ENCODE measurements at regions not wholly inside any gene's neighbourhood (a gene's known extent, or its start where the extent isn't known, plus 50 kb on each side); places are given as distances from the start of the nearest gene placed in this dataset.

DNA sequence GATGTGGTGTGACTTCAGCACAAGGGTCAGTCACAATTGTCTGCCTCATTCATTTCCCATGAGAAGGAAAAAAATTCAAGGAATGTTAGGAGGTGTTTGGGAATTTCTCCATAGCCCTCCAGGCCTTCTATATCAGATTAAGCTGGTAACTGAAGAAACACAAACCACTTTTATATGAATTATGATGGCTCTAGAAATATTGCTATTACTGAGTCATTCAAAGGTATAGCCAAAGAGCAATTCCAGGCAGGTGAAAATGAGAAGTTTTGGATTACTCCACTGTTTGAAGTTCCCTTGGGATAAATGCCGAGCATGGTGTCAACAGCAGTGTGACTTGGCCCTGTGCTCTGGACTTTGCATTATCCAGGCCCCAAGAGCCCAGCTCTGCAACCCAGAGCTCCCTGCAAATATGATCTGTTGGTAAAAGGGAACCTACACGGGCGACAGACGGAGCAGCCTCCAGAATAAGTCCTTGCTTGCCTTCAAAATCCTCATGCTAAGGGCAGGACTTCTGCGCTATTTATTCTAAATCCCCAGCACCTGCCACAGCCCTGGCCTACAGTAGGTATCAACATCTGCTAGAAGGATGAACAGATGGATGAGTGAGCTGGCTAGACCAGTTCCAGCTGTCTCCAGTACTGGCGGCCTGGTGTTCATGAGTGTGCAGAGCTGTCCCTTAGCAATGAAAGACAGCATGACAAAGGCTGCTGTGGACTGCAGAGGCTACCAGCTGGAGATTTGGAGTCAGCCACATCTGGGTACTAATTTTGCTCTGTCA, 67.5 kb upstream of the ZBED5 start:
- no peak for DNase-seq (ENCODE audit: low spot score)

- DNase-seq (ENCODE audit: low spot score), result no peak
Observed at GRCh38 chr11:10923882-10924281, 66.0 kb upstream of the ZBED5 start.

- DNase-seq (ENCODE audit: low spot score), result no peak
Observed at GRCh38 chr11:10922892-10923291, 65.0 kb upstream of the ZBED5 start.

DNA sequence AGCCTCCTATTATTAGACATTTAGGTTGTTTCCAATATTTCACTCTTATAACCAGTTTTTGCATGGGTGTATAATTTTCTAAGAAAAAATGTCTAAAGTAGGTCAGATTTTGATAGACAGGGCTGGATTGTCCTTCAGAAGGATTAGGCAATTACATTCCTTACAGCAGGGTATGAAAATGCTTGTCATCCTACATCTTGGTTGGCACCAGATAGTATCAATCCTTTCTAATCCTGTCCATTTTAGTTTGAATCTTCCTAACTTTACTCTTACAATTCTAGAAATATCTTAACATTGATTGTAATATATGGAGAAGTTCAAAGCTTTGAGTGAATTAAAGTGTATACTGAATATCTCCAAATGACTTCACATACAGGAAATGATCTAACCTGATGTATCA, 63.0 kb upstream of the ZBED5 start:
- no peak for DNase-seq (ENCODE audit: low spot score)

DNA sequence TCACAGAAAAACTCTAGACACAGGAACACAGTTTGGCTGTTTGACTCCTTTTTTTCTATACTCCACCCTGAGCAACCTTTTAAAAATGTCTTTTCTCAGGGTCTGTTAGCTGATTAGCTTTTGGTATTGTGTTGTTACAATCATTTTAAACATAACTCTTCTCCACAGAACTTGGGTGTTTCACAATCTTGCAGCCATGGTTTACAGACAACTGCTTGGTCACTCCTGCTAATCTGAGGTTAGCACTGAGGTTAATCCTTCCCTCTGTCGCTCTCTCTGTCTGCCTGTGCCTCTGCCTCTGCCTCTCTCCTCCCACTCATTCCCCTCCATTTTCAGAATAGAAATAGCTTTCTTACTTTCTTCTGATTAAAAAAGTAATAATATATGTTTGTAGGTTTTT, 62.4 kb upstream of the ZBED5 start:
- DNase-seq (ENCODE audit: low spot score), result no peak

DNA sequence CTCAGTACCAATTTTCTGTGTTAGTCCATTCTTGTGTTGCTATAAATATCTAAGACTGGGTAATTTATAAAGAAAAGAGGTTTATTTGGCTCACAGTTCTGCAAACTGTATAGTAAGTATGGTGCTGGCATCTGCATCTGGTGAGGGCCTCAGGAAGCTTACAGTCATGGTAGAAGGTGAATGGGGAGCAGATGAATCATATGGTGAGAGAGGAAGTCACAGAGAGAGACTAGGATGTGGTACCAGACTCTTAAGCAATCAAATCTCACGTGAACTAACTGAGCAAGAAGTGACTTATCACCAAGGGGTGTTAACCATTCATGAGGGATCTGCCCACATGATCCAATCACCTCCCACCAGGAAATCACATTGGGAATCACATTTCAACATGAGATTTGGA, 60.8 kb upstream of the ZBED5 start:
- DNase-seq (ENCODE audit: low spot score), result no peak

GRCh38 chr11:10918275-10918674, 60.4 kb upstream of the ZBED5 start:
- DNase-seq (ENCODE audit: low spot score), result no peak

DNA sequence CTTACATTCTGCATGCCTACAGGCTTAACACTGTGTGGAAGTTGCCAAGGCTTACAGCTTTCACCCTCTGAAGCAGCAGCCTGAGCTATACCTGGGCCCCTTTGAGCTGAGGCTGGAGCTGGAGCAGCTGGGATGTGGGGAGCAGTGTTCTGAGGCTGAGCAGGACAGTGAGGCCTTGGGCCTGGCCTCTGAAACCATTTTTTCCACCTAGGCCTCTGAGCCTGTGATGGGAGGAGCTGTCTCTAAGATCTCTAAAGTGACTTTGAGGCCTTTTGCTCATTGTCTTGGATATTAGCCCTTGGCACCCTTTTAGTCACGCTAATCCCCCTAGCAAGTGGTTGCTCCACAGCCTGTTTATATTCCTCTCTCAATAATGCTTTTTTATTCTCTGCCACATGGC, 59.9 kb upstream of the ZBED5 start:
- DNase-seq (ENCODE audit: low spot score), result no peak

GRCh38 chr11:10916665-10917064, 58.8 kb upstream of the ZBED5 start:
- DNase-seq (ENCODE audit: low spot score), result no peak

DNA sequence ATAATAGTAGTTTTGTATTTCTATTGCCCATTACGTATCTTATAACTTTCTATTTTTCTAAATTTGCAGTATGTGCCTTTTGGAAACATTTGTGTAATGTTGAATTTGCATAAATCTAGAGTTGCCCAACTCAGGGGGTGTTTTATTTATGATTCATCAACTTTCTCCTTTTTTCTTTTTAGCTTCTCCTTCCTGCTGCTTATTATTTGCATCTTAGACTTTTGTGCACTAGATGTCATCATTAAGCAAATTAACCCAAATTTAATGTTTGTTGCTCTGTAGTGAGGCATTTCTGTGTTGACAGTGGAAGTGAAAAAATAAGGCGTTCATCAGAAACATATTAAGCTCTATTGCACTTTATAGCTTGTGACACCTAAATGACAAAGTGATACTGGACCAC, 56.2 kb upstream of the ZBED5 start:
- DNase-seq (ENCODE audit: low spot score), result no peak

DNA sequence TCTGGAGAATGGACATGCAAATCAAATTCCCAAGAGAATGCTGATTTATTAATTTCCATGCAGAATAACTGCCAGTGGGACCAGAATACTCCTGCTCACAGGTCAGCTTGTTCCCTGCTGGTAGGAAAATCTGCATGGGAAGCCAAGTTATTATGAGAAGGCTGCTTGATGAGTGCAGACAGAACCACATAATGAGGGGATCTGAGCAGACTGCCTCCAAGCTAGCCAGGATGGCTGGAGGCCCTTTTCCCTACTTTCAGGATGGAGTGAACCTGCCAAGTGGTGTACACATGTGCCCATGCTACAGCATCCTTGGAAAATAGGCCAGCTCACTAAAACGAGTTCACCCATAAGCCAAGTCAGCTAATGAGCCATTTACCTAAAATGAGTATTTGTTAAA, 55.2 kb upstream of the ZBED5 start:
- no peak for DNase-seq (ENCODE audit: low spot score)

GRCh38 chr11:10911907-10912306, 54.1 kb upstream of the ZBED5 start:
- no peak for DNase-seq (ENCODE audit: low spot score)

GRCh38 chr11:10909141-10909883, 51.5 kb upstream of the ZBED5 start:
- peak; percentile 45 for DNase-seq (ENCODE audit: low spot score)

DNA sequence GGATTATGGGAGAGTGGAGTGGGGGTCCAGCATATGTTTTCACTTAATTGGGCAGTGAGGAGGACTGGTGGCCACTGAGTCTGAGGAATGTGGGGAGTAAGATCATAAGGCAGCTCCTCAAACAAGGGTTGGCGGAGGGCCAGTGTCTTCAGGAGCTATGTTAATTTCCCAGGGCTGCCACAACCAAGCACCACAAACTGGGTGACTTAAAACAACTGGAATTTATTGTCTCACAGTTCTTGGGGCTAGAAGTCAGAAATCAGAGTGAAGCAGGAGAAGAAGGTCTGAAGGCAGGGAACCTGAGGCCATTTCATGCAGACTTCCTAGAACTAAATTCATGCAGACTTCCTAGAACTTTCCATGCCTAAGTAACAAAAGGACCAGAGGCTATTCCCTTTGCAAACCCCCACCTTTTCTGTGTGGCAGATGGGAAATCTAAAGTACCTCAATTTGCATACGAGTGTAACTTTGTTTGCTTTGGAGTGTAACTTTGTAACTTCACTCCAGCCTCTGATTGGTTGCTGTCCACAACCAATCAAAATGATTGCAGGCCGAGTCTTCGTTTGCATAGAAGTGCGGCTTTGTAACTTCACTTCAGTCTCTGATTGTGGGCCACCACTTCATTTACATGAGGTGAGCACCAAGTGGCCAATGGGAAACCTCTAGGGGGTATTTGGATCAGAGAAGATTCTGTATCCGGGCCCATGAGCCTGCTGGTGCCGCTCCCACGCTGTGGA, 50.5 kb upstream of the ZBED5 start:
- peak; percentile 76 for DNase-seq (ENCODE audit: low spot score)
